ENCODE measurements at regions not wholly inside any gene's neighbourhood (a gene's known extent, or its start where the extent isn't known, plus 50 kb on each side); places are given as distances from the start of the nearest gene placed in this dataset.

DNA sequence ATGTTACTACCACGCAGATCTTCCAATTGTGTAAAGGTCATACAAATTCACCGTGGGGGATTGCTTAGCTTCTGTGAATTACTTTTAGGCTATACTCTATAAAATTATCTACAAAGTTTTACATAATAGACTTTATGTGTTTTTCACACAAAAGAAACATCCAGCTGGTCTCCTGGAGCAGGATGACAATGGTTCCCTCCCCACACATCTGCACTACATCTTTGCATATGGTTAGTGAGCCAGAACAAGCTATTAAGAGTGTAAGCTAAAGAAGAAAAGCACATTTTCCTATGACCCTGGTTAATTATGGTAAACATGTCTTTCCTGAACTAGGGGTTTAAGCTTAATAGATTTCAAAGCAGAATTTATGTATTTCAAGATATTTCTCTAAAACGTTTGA, 295.1 kb downstream of the ASXL3 start:
- no peak for TF ChIP-seq CTCF (conservative IDR thresholded peaks at IDR 0.05 in 1 of 2, IDR thresholded peaks at IDR 0.05 in 1 of 2; ENCODE audit: low read depth in 1 of 2, low read length in 2 of 2)
- no peak for TF ChIP-seq EZH2 (IDR thresholded peaks at IDR 0.05; ENCODE audit: low read length, missing control alignments)
